Neuronal stem cell (in vitro differentiated cells): ENCODE measurements at regions not wholly inside any gene's neighbourhood (a gene's known extent, or its start where the extent isn't known, plus 50 kb on each side); places are given as distances from the start of the nearest gene placed in this dataset.

Experiments
- DNase-seq: peaks from one replicate; pipeline ENCODE4 v3.0.0-alpha.2; 2013; ENCODE audit warnings: low spot score
- H2AFZ ChIP-seq: one replicate; pipeline ENCODE4 v1.6.1; 2013; ENCODE audit warnings: mild to moderate bottlenecking, low read length, inconsistent platforms
- H2AK5ac ChIP-seq: 2 replicates; pipeline ENCODE4 v1.6.1; 2013; ENCODE audit warnings: low read depth, mild to moderate bottlenecking, inconsistent platforms, low read length, moderate library complexity, mixed read lengths
- H2BK120ac ChIP-seq: 2 replicates; pipeline ENCODE4 v1.6.1; 2013; ENCODE audit warnings: low read depth, mild to moderate bottlenecking, inconsistent platforms, low read length, moderate library complexity, mixed read lengths
- H2BK12ac ChIP-seq: one replicate; pipeline ENCODE4 v1.6.1; 2013; ENCODE audit warnings: low read length, inconsistent platforms
- H2BK15ac ChIP-seq: 2 replicates; pipeline ENCODE4 v1.6.1; 2013; ENCODE audit warnings: mild to moderate bottlenecking, low read length, inconsistent platforms, mixed read lengths
- H2BK5ac ChIP-seq: one replicate; pipeline ENCODE4 v1.6.1; 2013; ENCODE audit warnings: inconsistent platforms, mild to moderate bottlenecking, low read length, moderate library complexity
- H3K14ac ChIP-seq: one replicate; pipeline ENCODE4 v1.6.1; 2013; ENCODE audit warnings: low read length, inconsistent platforms
- H3K18ac ChIP-seq: 2 replicates; pipeline ENCODE4 v1.6.1; 2013; ENCODE audit warnings: low read length, inconsistent platforms
- H3K23ac ChIP-seq: 2 replicates; pipeline ENCODE4 v1.6.1; 2013; ENCODE audit warnings: low read depth, mild to moderate bottlenecking, mixed read lengths, low read length, inconsistent platforms; ENCODE audit not compliant: poor library complexity
- H3K27ac ChIP-seq: replicated peaks from 3 replicates; pipeline ENCODE4 v1.5.1; 2013; ENCODE audit warnings: low read length, inconsistent platforms
- H3K27me3 ChIP-seq, 3 experiments: 2 replicates each; pipeline ENCODE4 v1.6.1; 2013; ENCODE audit warnings: low read length in 3 of 3, mild to moderate bottlenecking in 2 of 3, inconsistent platforms in 1 of 3, low read depth in 1 of 3, mixed read lengths in 1 of 3, moderate library complexity in 1 of 3; ENCODE audit not compliant: control insufficient read depth in 3 of 3, insufficient read depth in 3 of 3
- H3K36me3 ChIP-seq, 2 donors: replicated peaks in 1 of 2; 2 replicates each; pipeline ENCODE4 v1.6.1; 2013; ENCODE audit warnings: low read length in 2 of 2; ENCODE audit not compliant: control insufficient read depth in 2 of 2, insufficient read depth in 2 of 2
- H3K4ac ChIP-seq: 2 replicates; pipeline ENCODE4 v1.6.1; 2013; ENCODE audit warnings: inconsistent platforms, mild to moderate bottlenecking, low read length, moderate library complexity
- H3K4me1 ChIP-seq, 2 donors: 1 replicate in 1 of 2; 2 replicates in 1 of 2; pipeline ENCODE4 v1.6.1; 2013; ENCODE audit warnings: low read length in 2 of 2, low read depth in 1 of 2; ENCODE audit not compliant: control insufficient read depth in 2 of 2, insufficient read depth in 1 of 2
- H3K4me2 ChIP-seq: one replicate; pipeline ENCODE4 v1.6.1; 2013; ENCODE audit warnings: mild to moderate bottlenecking, low read length, inconsistent platforms; ENCODE audit not compliant: insufficient read depth, poor library complexity, severe bottlenecking
- H3K4me3 ChIP-seq, 2 donors: 2 replicates each; pipeline ENCODE4 v1.5.1; 2013; ENCODE audit warnings: low read length in 2 of 2, mild to moderate bottlenecking in 2 of 2, inconsistent platforms in 1 of 2, moderate library complexity in 1 of 2
- H3K79me1 ChIP-seq: one replicate; pipeline ENCODE4 v1.6.1; 2013; ENCODE audit warnings: low read depth, mild to moderate bottlenecking, inconsistent platforms, low read length, moderate library complexity
- H3K9ac ChIP-seq: one replicate; pipeline ENCODE4 v1.6.1; 2013; ENCODE audit warnings: mild to moderate bottlenecking, low read depth, low read length, inconsistent platforms; ENCODE audit not compliant: poor library complexity
- H3K9me3 ChIP-seq, 2 donors: replicated peaks in 1 of 2; 2 replicates each; pipeline versions ENCODE3 to v1.6.1; 2013; ENCODE audit warnings: low read length in 2 of 2, mild to moderate bottlenecking in 2 of 2, inconsistent platforms in 1 of 2, low read depth in 1 of 2, mixed read lengths in 1 of 2, moderate library complexity in 1 of 2; ENCODE audit not compliant: control insufficient read depth in 2 of 2, insufficient read depth in 1 of 2
- H4K8ac ChIP-seq: one replicate; pipeline ENCODE4 v1.6.1; 2013; ENCODE audit warnings: low read depth, mild to moderate bottlenecking, inconsistent platforms, low read length, moderate library complexity
- H4K91ac ChIP-seq: one replicate; pipeline ENCODE4 v1.6.1; 2013; ENCODE audit warnings: low read length, low read depth, mild to moderate bottlenecking, inconsistent platforms; ENCODE audit not compliant: poor library complexity
- WGBS, 2 donors: extraction: QIAGEN DNeasy Blood & Tissue Kit; methylation state at CpG; one replicate each; pipeline ENCODE4 v1.1.7; 2013; ENCODE audit warnings: missing lambda C conversion rate in 2 of 2, mixed read lengths in 1 of 2; ENCODE audit not compliant: insufficient read length in 2 of 2, insufficient replicate concordance in 1 of 2; ENCODE audit errors: extremely low coverage in 2 of 2; 5-methylcytosine and 5-hydroxymethylcytosine counted together

DNA sequence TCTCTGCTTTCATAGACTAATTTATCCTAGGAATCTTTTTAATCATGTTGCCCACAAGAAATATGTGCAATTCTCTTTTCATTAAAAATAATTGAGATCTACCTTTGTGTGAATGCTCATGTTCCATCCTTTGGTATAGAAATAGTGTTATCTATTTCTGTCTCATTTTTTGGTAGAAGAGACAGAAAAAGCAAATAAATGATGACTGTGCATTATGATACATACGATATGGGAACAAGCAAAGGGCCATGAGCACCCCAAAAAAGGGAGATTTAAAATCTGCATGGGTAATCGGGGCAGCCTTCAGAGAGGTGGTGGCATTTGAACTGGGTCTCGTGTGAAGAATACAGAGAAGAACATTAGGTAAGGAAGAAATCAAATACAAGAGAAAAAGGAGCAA, 1197.5 kb upstream of the AUTS2 start:
- Histone ChIP-seq H3K9me3 (no peaks in the 10 kb centered on the region), H2AK5ac (no peak overlapping the region), H3K14ac (no peak overlapping the region), H3K4me2 (no peak overlapping the region), H3K36me3 (no peaks in the 10 kb centered on the region), H3K4ac (no peak overlapping the region), H4K91ac (no peak overlapping the region), H4K8ac (no peak overlapping the region), H2BK15ac (no peak overlapping the region), H3K18ac (no peak overlapping the region), H2BK120ac (no peak overlapping the region), H3K4me1 (no peaks in the 10 kb centered on the region), H3K27me3 (no peaks in the 10 kb centered on the region), H2AFZ (no peak overlapping the region), H3K4me3 (no peak overlapping the region), H3K27ac (no peak overlapping the region), H3K79me1 (no peaks in the 10 kb centered on the region), H3K23ac (no peak overlapping the region), H2BK5ac (no peak overlapping the region), H3K9ac (no peak overlapping the region), H2BK12ac (no peak overlapping the region)
- no peak for DNase-seq
- no CpG with 5 or more reads among the region's 3 CpGs for WGBS, 2 donors

DNA sequence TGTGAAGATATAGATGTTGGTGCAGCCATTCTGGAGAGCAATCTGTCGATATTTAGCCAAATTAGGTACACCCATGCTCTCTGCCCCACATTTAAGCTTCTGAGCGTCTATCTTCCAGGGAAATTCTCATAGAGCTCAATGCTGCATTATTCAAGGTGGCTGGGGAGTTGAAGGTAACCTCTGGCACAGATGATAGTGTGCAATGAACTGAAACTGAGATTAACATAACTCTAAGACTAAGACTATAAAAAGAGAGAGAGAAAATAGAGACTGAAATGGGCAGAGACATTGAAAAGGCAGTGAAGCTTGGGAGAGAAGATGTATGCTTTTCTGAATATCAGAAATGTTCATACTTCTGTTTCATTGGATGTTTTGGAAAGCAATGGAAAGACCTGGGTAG, 1197.0 kb upstream of the AUTS2 start:
- no peak for DNase-seq
- no peak overlapping the region for H3K18ac ChIP-seq
- no peaks in the 10 kb centered on the region for H3K36me3 ChIP-seq
- no peak overlapping the region for H2AK5ac ChIP-seq
- H4K8ac ChIP-seq = no peak overlapping the region
- H3K4me1 ChIP-seq = no peaks in the 10 kb centered on the region
- no peaks in the 10 kb centered on the region for H3K79me1 ChIP-seq
- H3K27ac ChIP-seq = no peak overlapping the region
- H2BK15ac ChIP-seq = no peak overlapping the region
- WGBS, 2 donors = no CpG with 5 or more reads among the region's 2 CpGs
- H3K4me2 ChIP-seq = no peak overlapping the region
- no peaks in the 10 kb centered on the region for H3K27me3 ChIP-seq
- H3K9me3 ChIP-seq = no peaks in the 10 kb centered on the region
- no peak overlapping the region for H4K91ac ChIP-seq
- no peak overlapping the region for H2AFZ ChIP-seq
- no peak overlapping the region for H2BK120ac ChIP-seq
- H3K4me3 ChIP-seq = no peak overlapping the region
- no peak overlapping the region for H2BK12ac ChIP-seq
- no peak overlapping the region for H3K4ac ChIP-seq
- H3K23ac ChIP-seq = no peak overlapping the region
- no peak overlapping the region for H3K14ac ChIP-seq
- H2BK5ac ChIP-seq = no peak overlapping the region
- H3K9ac ChIP-seq = no peak overlapping the region

DNA sequence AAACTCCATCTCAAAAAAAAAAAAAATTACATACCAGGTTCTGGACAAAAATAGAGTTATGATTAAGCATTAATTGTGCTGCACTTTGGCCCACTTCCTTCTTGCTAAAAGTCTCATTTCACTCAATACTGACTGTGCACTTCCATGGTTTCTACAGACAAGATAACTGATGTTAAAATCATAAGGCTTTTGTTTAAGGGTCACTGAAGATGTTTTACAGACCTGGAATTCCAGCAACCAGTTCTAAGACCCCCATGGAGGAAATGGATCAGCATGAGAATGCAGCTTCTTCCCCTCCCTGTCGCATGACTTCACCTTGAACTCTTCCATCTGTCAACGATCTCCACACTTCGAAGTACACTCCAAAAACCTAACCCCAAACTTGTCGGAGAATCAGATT, 1191.8 kb upstream of the AUTS2 start:
- no peak overlapping the region for H2BK120ac ChIP-seq
- H3K4me3 ChIP-seq = no peak overlapping the region
- H3K4me2 ChIP-seq = no peak overlapping the region
- no peak overlapping the region for H2BK5ac ChIP-seq
- H2BK12ac ChIP-seq = no peak overlapping the region
- no peaks in the 10 kb centered on the region for H3K9me3 ChIP-seq
- H3K9ac ChIP-seq = no peak overlapping the region
- H3K4me1 ChIP-seq = no peaks in the 10 kb centered on the region
- H4K91ac ChIP-seq = no peak overlapping the region
- H3K27me3 ChIP-seq = no peaks in the 10 kb centered on the region
- no peak overlapping the region for H2BK15ac ChIP-seq
- no peak overlapping the region for H3K14ac ChIP-seq
- no peak overlapping the region for H3K23ac ChIP-seq
- no peak overlapping the region for H2AK5ac ChIP-seq
- no peak for DNase-seq
- no peak overlapping the region for H3K18ac ChIP-seq
- no peak overlapping the region for H4K8ac ChIP-seq
- H3K27ac ChIP-seq = no peak overlapping the region
- H3K36me3 ChIP-seq = no peaks in the 10 kb centered on the region
- no CpG with 5 or more reads among the region's 4 CpGs for WGBS, 2 donors
- H3K79me1 ChIP-seq = no peaks in the 10 kb centered on the region
- no peak overlapping the region for H3K4ac ChIP-seq
- H2AFZ ChIP-seq = no peak overlapping the region

DNA sequence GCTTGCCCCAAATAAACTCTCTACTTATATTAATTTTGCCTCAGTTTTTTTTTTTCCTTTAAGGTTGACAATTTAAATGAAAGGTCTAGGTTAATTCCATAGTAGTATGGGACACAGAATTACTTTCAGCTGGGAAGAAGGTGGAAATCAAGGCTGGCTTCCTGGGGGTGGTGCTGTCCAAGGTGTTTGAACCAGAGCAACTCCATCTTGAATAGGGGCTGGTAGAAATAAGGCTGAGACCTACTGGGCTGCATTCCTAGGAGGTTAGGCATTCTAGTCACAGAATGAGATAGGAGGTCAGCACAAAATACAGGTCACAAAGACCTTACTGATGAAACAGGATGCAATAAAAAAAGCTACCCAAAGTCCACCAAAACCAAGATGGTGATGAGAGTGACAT, 1190.8 kb upstream of the AUTS2 start:
- no peak overlapping the region for H3K4ac ChIP-seq
- H4K91ac ChIP-seq = no peak overlapping the region
- no peak overlapping the region for H3K9ac ChIP-seq
- H2AFZ ChIP-seq = no peak overlapping the region
- H3K36me3 ChIP-seq = no peaks in the 10 kb centered on the region
- no peak overlapping the region for H3K4me3 ChIP-seq
- no peak overlapping the region for H3K4me2 ChIP-seq
- H3K14ac ChIP-seq = no peak overlapping the region
- no peak overlapping the region for H2BK120ac ChIP-seq
- H3K79me1 ChIP-seq = no peaks in the 10 kb centered on the region
- H4K8ac ChIP-seq = no peak overlapping the region
- no peak overlapping the region for H3K23ac ChIP-seq
- no peak overlapping the region for H3K27ac ChIP-seq
- no peak for DNase-seq
- no peak overlapping the region for H2BK5ac ChIP-seq
- H3K18ac ChIP-seq = no peak overlapping the region
- no peak overlapping the region for H2BK12ac ChIP-seq
- H2BK15ac ChIP-seq = no peak overlapping the region
- H3K4me1 ChIP-seq = no peaks in the 10 kb centered on the region
- no peak overlapping the region for H2AK5ac ChIP-seq
- no peaks in the 10 kb centered on the region for H3K27me3 ChIP-seq
- H3K9me3 ChIP-seq = no peaks in the 10 kb centered on the region
